Suprapubic skin (tissue), 4 donors: ENCODE measurements at regions not wholly inside any gene's neighbourhood (a gene's known extent, or its start where the extent isn't known, plus 50 kb on each side); places are given as distances from the start of the nearest gene placed in this dataset.

Experiments used
- CTCF ChIP-seq, 2 donors: fragments of 200-600 bp in 1 of 2; fragments of 450-650 bp in 1 of 2; sonication (generic) in 1 of 2; IDR thresholded peaks; one replicate each; pipeline ENCODE4 v1.5.1; 2016 to 2019; ENCODE audit warnings: antibody characterized with exemption in 2 of 2, mild to moderate bottlenecking in 1 of 2, moderate library complexity in 1 of 2
- EP300 ChIP-seq: sonication (generic); formaldehyde crosslinking; IDR thresholded peaks from one replicate; pipeline ENCODE4 v1.6.1; 2017; ENCODE audit warnings: antibody characterized with exemption
- POLR2AphosphoS5 ChIP-seq, 3 donors: sonication (generic); formaldehyde crosslinking; IDR thresholded peaks; one replicate each; pipeline ENCODE4 v1.6.1; 2017; ENCODE audit warnings: antibody characterized with exemption in 3 of 3

GRCh38 chr3:137242836-137243400 lies 285.1 kb downstream of the IL20RB start:
- no peak for TF ChIP-seq EP300
- no peak for TF ChIP-seq CTCF (IDR thresholded peaks at IDR 0.05)
- no peak for TF ChIP-seq POLR2AphosphoS5 (IDR thresholded peaks at IDR 0.05)
